Activated CD4-positive, alpha-beta T cell treated with anti-CD3 and anti-CD28 coated beads, Interleukin-2, amount 10 ng/mL, durations not matched to agents 24 days and 14 days (primary cell): ENCODE measurements at regions not wholly inside any gene's neighbourhood (a gene's known extent, or its start where the extent isn't known, plus 50 kb on each side); places are given as distances from the start of the nearest gene placed in this dataset.

Source experiments
- DNase-seq: peaks from one replicate; pipeline ENCODE4 v3.0.0; 2022
- H3K27ac Mint-ChIP-seq: one replicate; pipeline ENCODE4 v1.8.0; 2022; ENCODE audit warnings: mild to moderate bottlenecking, mixed read lengths
- H3K27me3 Mint-ChIP-seq: one replicate; pipeline ENCODE4 v1.8.0; 2022; ENCODE audit warnings: mixed read lengths
- H3K36me3 Mint-ChIP-seq: one replicate; pipeline ENCODE4 v1.8.0; 2022; ENCODE audit warnings: low read depth, mild to moderate bottlenecking, mixed read lengths
- H3K4me1 Mint-ChIP-seq: one replicate; pipeline ENCODE4 v1.8.0; 2021; ENCODE audit warnings: mixed read lengths
- H3K4me3 Mint-ChIP-seq: one replicate; pipeline ENCODE4 v1.8.0; 2022; ENCODE audit warnings: mild to moderate bottlenecking, moderate library complexity, mixed read lengths
- H3K9me3 Mint-ChIP-seq: one replicate; pipeline ENCODE4 v1.8.0; 2021; ENCODE audit warnings: mixed read lengths
- intact Hi-C: fragments of 100-400 bp; cut with micrococcal nuclease; formaldehyde crosslinking; loops from one replicate; pipeline ENCODE4 v1.15.1; 2023

- peaks cover 19% of the 10 kb centered on the region for H3K9me3 Mint-ChIP-seq
- no peaks in the 10 kb centered on the region for H3K36me3 Mint-ChIP-seq
Measured at GRCh38 chr13:104065328-104065727, 999.1 kb upstream of the SLC10A2 start.

GRCh38 chr13:104057861-104058260, 991.6 kb upstream of the SLC10A2 start:
- peaks cover 11% of the 10 kb centered on the region for H3K9me3 Mint-ChIP-seq
- intact Hi-C loops: no loop called here

More at GRCh38 chr13:104065328-104065727, 999.1 kb upstream of the SLC10A2 start:
- intact Hi-C loops: no loop called here
- no peak for DNase-seq
- Mint-ChIP-seq H3K4me3 (no peak overlapping the region), H3K27me3 (no peaks in the 10 kb centered on the region), H3K4me1 (no peaks in the 10 kb centered on the region), H3K27ac (no peak overlapping the region)

GRCh38 chr13:104045907-104046306, 979.7 kb upstream of the SLC10A2 start:
- H3K27me3 Mint-ChIP-seq: no peaks in the 10 kb centered on the region
- H3K36me3 Mint-ChIP-seq: no peaks in the 10 kb centered on the region

More at GRCh38 chr13:104057861-104058260, 991.6 kb upstream of the SLC10A2 start:
- no peak for DNase-seq
- Mint-ChIP-seq H3K4me1 (no peaks in the 10 kb centered on the region), H3K4me3 (no peak overlapping the region), H3K36me3 (no peaks in the 10 kb centered on the region), H3K27me3 (no peaks in the 10 kb centered on the region), H3K27ac (no peak overlapping the region)

GRCh38 chr13:104043184-104043583, 977.0 kb upstream of the SLC10A2 start:
- no peak overlapping the region for H3K4me3 Mint-ChIP-seq
- H3K9me3 Mint-ChIP-seq: peaks cover 4% of the 10 kb centered on the region
- H3K27ac Mint-ChIP-seq: no peak overlapping the region
- DNase-seq: no peak
- H3K36me3 Mint-ChIP-seq: no peaks in the 10 kb centered on the region
- H3K27me3 Mint-ChIP-seq: no peaks in the 10 kb centered on the region
- intact Hi-C loops: no loop called here
- no peaks in the 10 kb centered on the region for H3K4me1 Mint-ChIP-seq

More at GRCh38 chr13:104045907-104046306, 979.7 kb upstream of the SLC10A2 start:
- Mint-ChIP-seq H3K9me3 (no peaks in the 10 kb centered on the region), H3K4me1 (no peaks in the 10 kb centered on the region), H3K4me3 (no peak overlapping the region), H3K27ac (no peak overlapping the region)
- intact Hi-C loops: no loop called here
- DNase-seq: no peak

- Mint-ChIP-seq H3K4me3 (no peak overlapping the region), H3K4me1 (no peaks in the 10 kb centered on the region), H3K27me3 (no peaks in the 10 kb centered on the region), H3K9me3 (peaks cover 2% of the 10 kb centered on the region), H3K27ac (no peak overlapping the region), H3K36me3 (no peaks in the 10 kb centered on the region)
- DNase-seq: no peak
- intact Hi-C loops: no loop called here
Measured at GRCh38 chr13:104034891-104035290, 968.7 kb upstream of the SLC10A2 start.

GRCh38 chr13:104025303-104025702, 959.1 kb upstream of the SLC10A2 start:
- intact Hi-C loops: no loop called here
- H3K4me1 Mint-ChIP-seq: no peaks in the 10 kb centered on the region
- H3K27ac Mint-ChIP-seq: no peak overlapping the region
- H3K9me3 Mint-ChIP-seq: no peaks in the 10 kb centered on the region
- DNase-seq: no peak
- H3K27me3 Mint-ChIP-seq: no peaks in the 10 kb centered on the region
- no peak overlapping the region for H3K4me3 Mint-ChIP-seq
- H3K36me3 Mint-ChIP-seq: no peaks in the 10 kb centered on the region

- H3K27ac Mint-ChIP-seq: no peak overlapping the region
- no peak overlapping the region for H3K4me3 Mint-ChIP-seq
- H3K9me3 Mint-ChIP-seq: no peaks in the 10 kb centered on the region
- no peaks in the 10 kb centered on the region for H3K27me3 Mint-ChIP-seq
- no peak for DNase-seq
- H3K4me1 Mint-ChIP-seq: no peaks in the 10 kb centered on the region
- H3K36me3 Mint-ChIP-seq: no peaks in the 10 kb centered on the region
- intact Hi-C loops: no loop called here
Measured at GRCh38 chr13:104024416-104025170, 958.4 kb upstream of the SLC10A2 start.

GRCh38 chr13:104021806-104022397, 955.7 kb upstream of the SLC10A2 start:
- Mint-ChIP-seq H3K27ac (no peak overlapping the region), H3K36me3 (no peaks in the 10 kb centered on the region), H3K27me3 (no peaks in the 10 kb centered on the region), H3K4me1 (no peaks in the 10 kb centered on the region), H3K9me3 (no peaks in the 10 kb centered on the region), H3K4me3 (no peak overlapping the region)
- intact Hi-C loops: no loop called here
- no peak for DNase-seq

GRCh38 chr13:104017317-104017716, 951.1 kb upstream of the SLC10A2 start:
- intact Hi-C loops: no loop called here
- no peaks in the 10 kb centered on the region for H3K9me3 Mint-ChIP-seq
- no peaks in the 10 kb centered on the region for H3K27me3 Mint-ChIP-seq
- DNase-seq: no peak
- no peak overlapping the region for H3K27ac Mint-ChIP-seq
- no peak overlapping the region for H3K4me3 Mint-ChIP-seq
- no peaks in the 10 kb centered on the region for H3K4me1 Mint-ChIP-seq
- no peaks in the 10 kb centered on the region for H3K36me3 Mint-ChIP-seq

- no peaks in the 10 kb centered on the region for H3K27me3 Mint-ChIP-seq
- no peak overlapping the region for H3K27ac Mint-ChIP-seq
- no peaks in the 10 kb centered on the region for H3K4me1 Mint-ChIP-seq
- no peaks in the 10 kb centered on the region for H3K36me3 Mint-ChIP-seq
- no peak for DNase-seq
- no peak overlapping the region for H3K4me3 Mint-ChIP-seq
- intact Hi-C loops: no loop called here
- no peaks in the 10 kb centered on the region for H3K9me3 Mint-ChIP-seq
Measured at GRCh38 chr13:104015646-104016396, 949.6 kb upstream of the SLC10A2 start.

- DNase-seq: no peak
- Mint-ChIP-seq H3K36me3 (no peaks in the 10 kb centered on the region), H3K27ac (no peak overlapping the region), H3K27me3 (no peaks in the 10 kb centered on the region), H3K4me1 (no peaks in the 10 kb centered on the region), H3K4me3 (no peak overlapping the region), H3K9me3 (no peaks in the 10 kb centered on the region)
- intact Hi-C loops: no loop called here
Measured at GRCh38 chr13:104014803-104015645, 948.8 kb upstream of the SLC10A2 start.

GRCh38 chr13:104011505-104012241, 945.5 kb upstream of the SLC10A2 start:
- no peak for DNase-seq
- H3K9me3 Mint-ChIP-seq: no peaks in the 10 kb centered on the region
- no peaks in the 10 kb centered on the region for H3K4me1 Mint-ChIP-seq
- H3K36me3 Mint-ChIP-seq: no peaks in the 10 kb centered on the region
- no peak overlapping the region for H3K27ac Mint-ChIP-seq
- H3K27me3 Mint-ChIP-seq: no peaks in the 10 kb centered on the region
- H3K4me3 Mint-ChIP-seq: no peak overlapping the region
- intact Hi-C loops: no loop called here
